Glomerular visceral epithelial cell (primary cell): ENCODE measurements at regions not wholly inside any gene's neighbourhood (a gene's known extent, or its start where the extent isn't known, plus 50 kb on each side); places are given as distances from the start of the nearest gene placed in this dataset.

ENCODE experiments used
- DNase-seq: peaks from one replicate; pipeline ENCODE4 v3.0.0-alpha.2; 2016; ENCODE audit errors: extremely low spot score

- no peak for DNase-seq
Observed at GRCh38 chr17:73984941-73985340, 218.5 kb upstream of the RPL38 start.

- no peak for DNase-seq
Observed at GRCh38 chr17:73985466-73986015, 217.9 kb upstream of the RPL38 start.

GRCh38 chr17:73986641-73987177 is 216.8 kb upstream of the RPL38 start:
- DNase-seq: no peak

- DNase-seq: no peak
Observed at GRCh38 chr17:73987395-73987794, 216.1 kb upstream of the RPL38 start.

GRCh38 chr17:73987845-73988509 is 215.5 kb upstream of the RPL38 start:
- no peak for DNase-seq

- no peak for DNase-seq
Observed at GRCh38 chr17:73989671-73990070, 213.8 kb upstream of the RPL38 start.

- no peak for DNase-seq
Observed at GRCh38 chr17:73990290-73990689, 213.2 kb upstream of the RPL38 start.

GRCh38 chr17:73991260-73991659 is 212.2 kb upstream of the RPL38 start:
- DNase-seq: no peak

GRCh38 chr17:73994946-73995345 is 208.5 kb upstream of the RPL38 start:
- DNase-seq: no peak

GRCh38 chr17:73997059-73997458 is 206.4 kb upstream of the RPL38 start:
- no peak for DNase-seq

GRCh38 chr17:73998249-73998648 is 205.2 kb upstream of the RPL38 start:
- DNase-seq: no peak

GRCh38 chr17:73998653-73999645 is 204.5 kb upstream of the RPL38 start:
- peak; percentile 26 for DNase-seq

- no peak for DNase-seq
Observed at GRCh38 chr17:74001145-74001544, 202.3 kb upstream of the RPL38 start.

GRCh38 chr17:74002241-74002640 is 201.2 kb upstream of the RPL38 start:
- no peak for DNase-seq

GRCh38 chr17:74004056-74004455 is 199.4 kb upstream of the RPL38 start:
- DNase-seq: no peak

- no peak for DNase-seq
Observed at GRCh38 chr17:74005790-74006189, 197.7 kb upstream of the RPL38 start.

GRCh38 chr17:74006371-74006770 is 197.1 kb upstream of the RPL38 start:
- no peak for DNase-seq

GRCh38 chr17:74008196-74008595 is 195.3 kb upstream of the RPL38 start:
- no peak for DNase-seq

GRCh38 chr17:74009056-74009625 is 194.3 kb upstream of the RPL38 start:
- DNase-seq: no peak

- no peak for DNase-seq
Observed at GRCh38 chr17:74010903-74011302, 192.6 kb upstream of the RPL38 start.

GRCh38 chr17:74011966-74012365 is 191.5 kb upstream of the RPL38 start:
- DNase-seq: no peak

- no peak for DNase-seq
Observed at GRCh38 chr17:74012465-74012864, 191.0 kb upstream of the RPL38 start.
